Urothelium cell line (cell line): ENCODE measurements at regions not wholly inside any gene's neighbourhood (a gene's known extent, or its start where the extent isn't known, plus 50 kb on each side); places are given as distances from the start of the nearest gene placed in this dataset.
"Not testable (repeated sequence)": the region's sequence is repeated elsewhere in the genome, so short reads cannot be mapped to it uniquely, and the experiment has no call there.

ENCODE experiments used
- DNase-seq: peaks from one replicate; pipeline ENCODE4 v3.0.0; 2011; ENCODE audit warnings: low spot score, mixed read lengths
- FAIRE-seq: peaks from 2 replicates; lab custom pipeline; 2011; peaks lifted over from hg19 to GRCh38; lab: Jason Lieb, UNC

DNA sequence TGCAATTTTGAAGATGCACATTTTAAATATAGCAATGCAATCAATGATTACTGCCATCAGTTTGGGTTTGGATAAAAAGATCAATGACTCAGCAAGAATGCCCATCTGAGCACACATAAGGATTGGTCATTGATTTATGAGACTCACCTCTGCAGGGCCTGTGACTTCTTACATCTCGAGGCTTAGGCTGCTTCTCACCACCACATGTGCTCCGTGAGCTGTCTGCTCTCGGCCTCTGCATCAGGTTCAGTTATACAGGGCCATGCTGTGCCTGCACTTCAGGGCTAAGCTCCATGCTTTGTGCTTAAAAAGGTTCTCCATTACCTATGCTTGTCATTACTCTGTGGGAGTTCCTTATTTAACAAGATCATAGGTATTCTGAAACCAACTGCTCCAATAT lies 887.5 kb downstream of the DIPK2A start:
- no peak for DNase-seq
- FAIRE-seq, result no peak

DNA sequence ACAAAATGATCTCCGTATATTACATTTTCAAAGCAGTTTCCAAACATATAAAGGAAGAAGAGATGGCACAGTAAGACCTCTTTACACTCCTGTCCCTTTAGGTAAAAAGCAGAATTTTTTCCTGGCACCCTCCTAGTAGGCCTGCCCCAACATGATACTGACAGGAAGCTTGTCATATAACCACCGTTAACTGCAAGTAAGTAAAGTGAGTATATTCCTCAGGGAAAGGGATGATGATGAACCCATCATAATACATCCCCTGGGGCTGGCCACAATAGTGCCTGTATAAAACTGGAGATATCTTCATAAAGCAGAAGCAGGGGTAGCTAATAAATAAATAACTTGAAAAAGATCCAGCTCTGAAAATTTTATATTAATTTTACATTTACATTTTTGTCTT lies 893.0 kb downstream of the DIPK2A start:
- FAIRE-seq, result no peak
- DNase-seq, result no peak

DNA sequence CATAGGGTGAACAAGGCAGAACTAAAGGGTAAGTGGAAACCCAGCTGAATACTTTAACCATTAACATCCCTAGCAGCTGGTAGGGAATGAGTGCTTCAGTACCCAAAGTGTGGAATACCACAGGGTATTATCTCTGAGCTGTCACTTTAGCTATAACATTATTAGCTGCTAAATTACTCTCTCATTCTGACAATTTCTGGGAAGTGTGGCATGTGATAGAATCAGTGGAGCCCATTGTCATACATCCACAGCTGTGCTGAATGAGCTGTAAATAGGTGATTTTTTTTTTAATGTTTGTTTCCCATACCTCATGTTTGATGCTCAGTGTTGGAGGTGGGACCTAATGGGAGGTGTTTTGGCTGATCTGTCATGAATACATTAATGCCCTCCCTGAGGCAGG lies 894.3 kb downstream of the DIPK2A start:
- no peak for FAIRE-seq
- no peak for DNase-seq

DNA sequence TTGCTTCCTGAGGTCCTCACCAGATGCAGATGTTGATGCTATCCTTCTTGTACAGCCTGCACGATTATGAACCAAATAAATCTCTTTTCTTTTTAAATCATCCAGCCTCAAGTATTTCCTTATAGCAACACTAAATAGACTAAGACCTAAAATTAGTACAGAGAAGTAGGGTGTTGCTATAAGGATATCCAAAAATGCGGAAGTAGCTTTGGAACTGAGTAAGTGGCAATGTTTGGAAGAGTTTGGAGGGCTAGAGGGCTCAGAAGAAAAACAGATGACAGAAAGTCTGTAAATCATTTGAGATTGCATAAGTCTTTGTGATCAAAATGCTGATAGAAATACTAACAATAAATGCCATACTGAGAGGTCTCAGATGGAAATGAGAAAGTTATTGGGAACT lies 894.9 kb downstream of the DIPK2A start:
- no peak for DNase-seq
- no peak for FAIRE-seq

DNA sequence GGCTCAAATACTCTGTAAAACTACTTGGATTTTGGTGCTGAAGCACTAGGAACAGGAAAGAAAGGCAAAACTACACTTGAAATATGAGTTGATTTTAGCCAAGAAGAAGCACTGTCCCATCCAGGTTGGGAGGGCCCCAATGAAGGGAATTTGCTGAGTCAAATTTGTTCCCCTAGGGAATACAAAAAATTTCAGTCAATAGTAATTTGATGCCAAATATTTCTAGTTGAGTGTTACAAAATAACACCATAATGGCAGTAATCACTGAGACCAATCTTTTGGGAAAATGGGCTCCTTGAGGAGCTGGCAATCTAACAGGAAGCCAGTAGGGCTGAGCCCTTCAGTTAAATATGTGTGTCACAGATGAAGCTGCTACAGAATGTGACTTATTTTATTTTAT lies 896.9 kb downstream of the DIPK2A start:
- FAIRE-seq, result no peak

DNA sequence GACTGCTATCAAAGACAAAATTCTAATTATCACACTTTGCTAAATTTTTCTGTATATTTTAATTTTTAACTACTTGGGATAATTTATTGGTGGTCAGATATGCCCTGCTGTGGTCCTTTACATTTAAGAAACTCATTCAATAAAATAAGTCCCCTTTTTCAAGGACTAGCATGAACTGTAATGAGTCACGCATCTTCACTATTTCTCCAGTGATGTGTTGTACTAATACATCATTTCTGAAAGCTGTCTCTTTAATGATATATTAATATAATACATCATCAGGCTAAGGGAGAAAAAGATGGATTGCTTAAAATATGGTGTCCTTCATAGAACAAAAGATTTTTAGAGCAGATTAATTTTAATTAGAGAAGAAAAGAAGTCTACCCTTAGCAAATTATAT lies 901.4 kb downstream of the DIPK2A start:
- DNase-seq (no peak), FAIRE-seq (no peak)

More for the DNA sequence above, 896.9 kb downstream of the DIPK2A start:
- no peak for DNase-seq

DNA sequence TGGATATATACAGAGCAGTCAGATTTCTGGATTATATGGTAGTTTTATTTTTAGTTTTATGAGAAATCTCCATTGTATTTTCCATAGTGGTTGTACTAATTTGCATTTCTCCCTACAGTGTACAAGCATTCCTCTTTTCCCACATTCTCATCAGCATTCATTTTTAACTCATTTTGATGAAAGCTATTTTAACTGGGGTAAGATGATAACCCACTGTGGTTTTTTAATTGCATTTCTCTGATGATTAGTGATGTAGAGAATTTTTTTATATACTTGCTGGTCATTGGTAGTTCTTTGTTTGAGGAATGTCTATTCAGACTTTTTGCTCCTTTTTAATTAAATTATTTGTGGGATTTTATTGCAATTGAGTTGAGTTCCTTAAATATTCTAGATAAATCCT lies 903.6 kb downstream of the DIPK2A start:
- FAIRE-seq (no peak), DNase-seq (no peak)

DNA sequence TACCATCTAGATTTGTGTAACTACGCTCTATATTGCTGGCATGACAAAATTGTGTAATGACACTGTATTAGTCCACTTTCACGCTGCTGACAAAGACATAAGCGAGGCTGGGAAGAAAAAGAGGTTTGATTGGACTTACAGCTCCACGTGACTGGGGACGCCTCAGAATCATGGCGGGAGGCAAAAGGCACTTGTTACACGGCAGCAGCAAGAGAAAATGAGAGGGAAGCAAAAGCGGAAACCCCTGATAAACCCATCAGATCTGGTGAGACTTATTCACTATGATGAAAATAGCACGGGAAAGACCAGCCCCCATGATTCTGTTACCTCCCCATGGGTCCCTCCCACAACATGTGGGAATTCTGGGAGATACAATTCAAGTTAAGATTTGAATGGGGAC lies 905.7 kb downstream of the DIPK2A start:
- DNase-seq (no peak), FAIRE-seq (no peak)

DNA sequence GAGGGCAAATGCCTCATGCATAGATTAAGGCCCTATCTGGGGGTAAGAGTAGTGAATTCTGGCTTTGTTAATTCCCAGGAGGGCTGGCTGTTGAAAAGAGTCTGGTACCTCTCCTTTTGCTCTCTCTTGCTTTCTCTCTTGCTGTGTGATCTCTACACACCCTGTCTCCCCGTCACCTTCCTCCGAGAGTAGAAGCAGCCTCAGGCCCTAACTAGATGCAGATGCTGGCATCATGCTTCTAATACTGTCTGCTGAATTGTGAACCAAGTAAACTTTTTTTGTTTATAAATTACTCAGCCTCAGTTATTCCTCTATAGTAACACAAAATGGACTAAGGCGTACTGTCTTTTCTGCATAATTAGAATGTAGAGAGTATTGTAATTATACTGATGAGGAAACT lies 908.1 kb downstream of the DIPK2A start:
- DNase-seq (no peak), FAIRE-seq (no peak)

DNA sequence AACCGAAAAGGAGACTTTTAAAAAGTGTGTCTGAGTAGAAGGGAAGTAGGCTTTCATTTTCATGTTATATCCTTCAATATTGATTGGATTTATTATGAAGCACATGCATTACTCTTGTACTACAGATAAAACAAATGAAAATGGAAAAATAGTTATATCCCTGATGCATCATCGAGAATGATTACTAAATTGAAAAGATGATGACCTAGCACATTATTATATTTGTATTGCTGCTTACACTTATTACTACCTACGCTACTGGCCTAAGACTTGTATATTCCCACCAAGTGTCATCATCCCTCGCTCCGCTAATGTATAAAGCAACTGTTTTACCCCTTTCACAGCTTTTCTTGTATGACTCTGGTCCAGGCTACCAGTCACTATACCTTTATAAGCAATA lies 922.4 kb downstream of the DIPK2A start:
- FAIRE-seq, result no peak
- no peak for DNase-seq

DNA sequence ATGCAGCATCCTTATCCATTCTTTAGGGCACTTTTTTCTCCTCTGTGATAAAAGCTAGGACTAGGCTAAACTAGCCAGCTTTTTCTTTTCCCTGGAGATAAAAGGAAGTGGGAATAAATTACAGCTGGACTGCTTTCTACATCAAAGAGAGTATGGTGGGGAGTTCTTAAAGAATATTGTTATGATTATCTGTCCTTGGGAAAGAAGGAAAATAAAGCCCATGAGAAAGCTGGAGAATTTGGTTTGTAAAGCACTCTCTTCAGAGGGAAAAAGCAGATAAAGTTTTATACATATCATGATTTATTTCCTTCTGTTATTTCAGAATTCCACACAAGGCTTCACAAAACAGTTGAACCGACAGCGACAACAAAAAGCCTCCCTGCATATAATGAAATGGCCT lies 923.0 kb downstream of the DIPK2A start:
- no peak for FAIRE-seq
- DNase-seq, result no peak

DNA sequence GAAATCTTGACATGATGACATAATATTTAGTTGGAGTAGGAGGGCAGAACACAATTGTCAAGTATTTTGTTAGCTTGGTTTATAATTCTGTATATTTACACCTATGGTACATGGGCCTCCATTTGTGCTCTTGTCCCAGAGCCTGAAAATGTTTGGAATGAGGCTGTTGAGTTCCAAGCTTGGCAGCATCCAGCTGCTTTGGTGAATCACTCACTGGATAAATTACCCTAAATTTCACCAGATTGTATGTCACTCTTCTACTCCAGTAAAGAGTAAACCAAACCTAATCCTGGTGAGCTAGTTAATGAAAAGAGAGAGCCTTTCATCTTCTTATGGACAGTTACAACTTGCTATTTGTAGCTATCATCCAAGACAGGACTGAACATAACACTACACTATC lies 928.7 kb downstream of the DIPK2A start:
- DNase-seq (no peak), FAIRE-seq (no peak)

DNA sequence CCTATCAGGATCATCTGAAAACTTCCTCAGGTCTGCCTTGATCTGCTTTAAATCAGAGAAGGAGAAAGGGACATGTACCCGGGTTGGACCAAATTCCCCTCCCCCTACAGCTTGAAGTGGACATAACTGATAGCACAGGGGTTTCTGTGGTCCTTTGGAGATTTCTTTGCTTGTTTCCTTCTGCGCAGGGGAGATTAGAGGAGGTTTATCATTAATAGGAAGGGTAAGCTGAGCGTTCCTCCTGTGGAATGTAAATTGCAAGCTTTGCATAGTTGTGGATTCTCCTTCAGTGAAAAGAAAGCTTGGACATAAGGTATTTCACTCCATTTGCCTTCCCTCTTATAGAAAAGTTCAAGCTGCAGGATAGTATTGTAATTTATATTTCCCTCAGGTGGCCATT lies 936.0 kb downstream of the DIPK2A start:
- DNase-seq, FAIRE-seq: not testable (repeated sequence)

DNA sequence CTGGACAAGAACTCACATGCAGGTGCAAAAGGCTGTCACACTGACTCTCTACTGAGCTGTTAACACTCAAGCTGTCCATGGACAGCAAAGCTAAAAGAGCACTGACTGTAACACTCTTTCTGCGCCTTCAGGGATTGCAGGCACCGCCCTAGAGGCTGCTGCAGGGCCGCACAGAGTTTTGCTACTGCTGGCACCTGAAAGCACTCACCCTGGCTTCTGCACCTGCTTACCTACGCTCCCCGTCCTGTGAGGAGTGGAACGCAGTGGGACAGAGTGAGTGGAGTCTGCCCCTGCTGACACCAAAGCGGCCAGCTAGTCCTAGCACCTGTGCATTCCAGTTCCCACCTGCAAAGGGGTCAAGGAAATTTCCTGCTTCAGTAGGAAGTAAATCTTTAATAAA lies 941.3 kb downstream of the DIPK2A start:
- DNase-seq, result no peak
- no peak for FAIRE-seq

DNA sequence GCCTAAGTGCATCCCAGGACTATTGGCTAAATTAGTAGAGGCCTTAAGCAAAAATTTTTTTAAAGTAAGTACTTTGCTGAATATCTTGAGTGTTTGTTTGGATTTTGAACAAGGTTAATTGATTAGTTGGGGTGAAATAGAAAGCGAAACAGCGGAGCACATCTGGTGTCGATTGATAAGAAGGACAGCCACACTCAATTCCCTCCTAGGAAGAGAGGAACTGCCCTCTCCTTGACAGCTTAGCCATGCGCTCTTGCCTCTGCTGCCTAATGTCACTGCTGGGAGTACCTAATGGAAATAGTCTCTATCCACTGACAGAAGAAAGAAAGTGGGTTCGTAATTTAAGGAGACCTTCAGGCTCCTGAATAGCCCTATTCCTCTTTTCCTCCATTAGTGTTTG lies 943.6 kb downstream of the DIPK2A start:
- DNase-seq, result no peak
- no peak for FAIRE-seq

DNA sequence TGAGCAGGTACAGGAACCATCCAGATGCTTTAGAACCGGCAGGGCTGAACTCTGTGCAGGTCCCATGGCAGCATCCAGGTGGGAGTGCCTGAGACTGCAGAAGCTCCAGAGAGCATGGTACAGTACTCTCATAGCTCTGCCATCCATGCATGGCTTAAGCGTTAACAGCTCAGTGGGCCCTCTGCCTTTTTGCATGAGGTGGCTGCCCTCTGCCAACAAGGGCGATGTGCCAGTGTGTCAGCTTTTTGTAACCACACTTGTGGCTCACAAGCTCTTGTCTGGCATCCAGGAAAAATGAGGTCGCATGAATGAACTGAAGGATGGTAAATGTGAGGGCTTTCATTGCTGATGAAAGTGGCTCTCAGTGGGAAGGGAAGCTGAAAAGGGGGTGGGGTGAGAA lies 950.1 kb downstream of the DIPK2A start:
- DNase-seq (no peak), FAIRE-seq (no peak)

DNA sequence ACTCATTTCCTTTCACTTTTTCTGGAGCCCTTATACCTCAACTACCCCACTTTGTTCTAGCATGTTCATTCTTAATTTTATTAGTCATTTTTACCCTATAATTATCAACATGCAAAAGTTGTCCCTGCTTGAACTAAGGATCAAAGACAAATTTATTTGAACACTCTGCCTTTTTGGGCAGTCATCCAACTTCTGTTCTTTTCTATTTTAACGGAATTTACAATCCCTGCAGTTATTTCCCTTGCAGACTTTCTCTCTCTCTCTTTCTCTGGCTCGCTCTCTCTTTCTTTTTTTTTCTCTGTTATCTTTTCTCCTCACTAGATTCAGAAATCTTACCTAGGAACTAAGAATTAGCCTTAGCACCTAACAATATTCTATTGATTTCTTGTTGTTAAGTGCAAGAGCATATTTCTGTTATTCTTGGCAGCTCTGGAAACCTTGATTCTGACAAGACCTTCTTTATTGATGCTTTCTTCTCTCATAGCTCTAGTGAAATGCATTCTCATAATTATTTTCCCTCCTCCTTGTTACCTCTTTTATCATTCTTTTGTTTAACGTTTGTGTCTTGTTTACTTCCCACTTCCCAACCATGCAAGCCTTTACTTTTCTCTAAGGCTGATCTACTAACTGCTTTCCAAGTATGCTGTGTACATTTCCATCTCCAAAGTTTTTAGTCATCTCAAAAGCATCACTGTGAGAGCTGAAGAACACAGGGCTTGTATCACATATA lies 951.6 kb downstream of the DIPK2A start:
- DNase-seq (no peak), FAIRE-seq (no peak)

DNA sequence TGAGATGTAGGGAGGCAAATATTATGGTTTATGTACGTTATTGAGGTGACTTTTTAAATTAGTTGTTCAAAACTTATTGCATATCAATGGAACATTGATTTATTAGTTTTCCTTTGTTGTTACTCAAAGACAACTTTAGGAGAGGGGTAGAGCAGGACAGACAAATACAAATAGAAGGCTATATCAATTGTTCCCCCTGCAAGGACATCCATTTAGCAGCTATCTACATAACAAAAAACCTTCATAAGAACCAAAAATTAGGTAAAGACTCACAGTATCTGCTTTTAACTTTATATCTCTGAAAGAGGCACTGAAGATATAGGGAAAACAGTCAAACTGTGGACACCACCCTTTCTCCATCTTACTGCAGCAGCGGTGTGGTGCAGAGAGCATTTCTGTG lies 958.8 kb downstream of the DIPK2A start:
- no peak for FAIRE-seq

DNA sequence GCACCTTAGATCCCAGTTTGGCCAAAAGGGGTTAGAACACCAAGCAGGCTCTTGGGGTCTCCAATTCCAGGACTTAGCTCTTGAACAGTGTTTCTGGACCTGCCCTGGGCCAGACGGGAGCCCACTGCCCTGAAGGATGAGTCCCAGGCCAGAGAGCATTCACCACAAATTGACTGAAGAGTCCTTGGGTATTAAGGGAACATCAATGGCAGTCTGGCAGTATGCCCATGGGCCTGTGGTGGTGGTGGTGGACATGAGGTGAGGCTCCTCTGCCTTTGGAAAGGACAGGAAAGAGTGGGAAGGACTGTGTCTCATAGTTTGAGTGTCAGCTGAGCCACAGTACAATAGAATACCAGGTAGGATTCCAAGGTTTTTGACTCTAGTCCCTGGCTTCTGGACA lies 960.0 kb downstream of the DIPK2A start:
- FAIRE-seq, result no peak
- no peak for DNase-seq

More for the DNA sequence above, 958.8 kb downstream of the DIPK2A start:
- DNase-seq, result no peak

DNA sequence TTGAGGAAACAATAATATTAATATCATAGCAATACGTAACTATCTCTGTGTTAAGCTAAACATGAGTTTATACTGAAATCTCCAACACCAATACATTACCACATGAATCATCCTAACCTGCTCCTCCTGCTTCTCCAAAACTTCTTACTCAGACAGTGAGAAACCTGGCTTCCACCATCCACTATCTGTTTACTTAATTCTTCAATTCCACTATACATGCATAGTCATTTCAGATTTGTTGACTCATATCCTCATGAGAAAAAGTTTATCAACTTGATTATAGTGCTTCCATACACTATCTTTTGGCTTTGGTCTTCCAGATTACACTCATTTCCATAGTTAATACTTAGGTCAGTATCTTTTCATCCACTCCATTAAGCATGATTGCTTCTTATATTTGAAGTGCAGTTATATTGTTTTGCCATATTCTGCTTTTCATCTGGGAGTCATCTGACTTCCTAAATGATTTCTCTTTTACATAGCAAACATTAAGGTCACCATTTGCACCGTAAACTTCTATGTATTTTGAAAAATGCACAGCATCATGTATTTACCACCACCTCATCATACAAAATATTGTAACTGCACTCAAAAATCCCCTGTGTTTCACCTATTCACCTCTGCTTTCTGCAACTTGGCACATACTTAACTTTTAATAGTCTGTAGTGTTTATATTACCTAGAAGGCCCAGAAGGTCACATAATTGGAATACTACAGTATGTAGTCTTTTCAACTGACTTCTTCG lies 970.6 kb downstream of the DIPK2A start:
- DNase-seq (no peak), FAIRE-seq (no peak)

DNA sequence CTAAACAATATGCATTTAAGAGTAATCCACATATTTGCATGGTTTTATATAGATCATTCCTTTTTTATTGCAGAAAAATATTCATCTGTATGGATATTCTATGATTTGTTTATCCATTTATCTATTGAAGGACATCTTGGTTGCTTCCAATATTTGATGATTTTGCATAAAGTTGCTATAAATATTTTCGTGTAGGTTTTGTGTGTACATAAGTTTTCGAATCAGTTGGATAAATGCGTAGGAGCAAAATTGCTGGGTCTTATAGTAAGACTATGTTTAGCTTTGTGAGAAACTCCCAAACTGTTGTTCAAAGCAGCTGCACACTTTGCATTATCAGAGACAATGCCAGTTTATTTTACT lies 971.2 kb downstream of the DIPK2A start:
- FAIRE-seq (no peak), DNase-seq (no peak)

DNA sequence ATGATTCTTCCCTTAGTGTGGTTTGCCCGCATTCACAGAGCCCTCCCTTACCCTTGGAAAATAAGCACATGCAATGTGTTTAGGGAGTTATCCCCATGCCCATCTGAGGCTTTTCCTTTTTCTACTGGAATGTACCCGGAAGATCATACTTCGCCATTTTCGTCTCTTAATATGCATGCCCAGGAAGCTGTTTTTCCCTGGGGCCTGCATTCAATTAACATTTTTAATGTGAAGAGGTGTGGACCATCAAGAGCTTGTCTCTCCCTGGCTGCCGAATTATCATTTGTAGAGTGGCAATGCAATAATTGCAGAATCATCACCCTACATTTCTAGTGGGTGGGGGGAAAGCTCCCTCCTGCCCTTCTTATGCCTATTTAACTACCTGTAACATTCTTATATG lies 976.3 kb downstream of the DIPK2A start:
- DNase-seq (no peak), FAIRE-seq (no peak)

DNA sequence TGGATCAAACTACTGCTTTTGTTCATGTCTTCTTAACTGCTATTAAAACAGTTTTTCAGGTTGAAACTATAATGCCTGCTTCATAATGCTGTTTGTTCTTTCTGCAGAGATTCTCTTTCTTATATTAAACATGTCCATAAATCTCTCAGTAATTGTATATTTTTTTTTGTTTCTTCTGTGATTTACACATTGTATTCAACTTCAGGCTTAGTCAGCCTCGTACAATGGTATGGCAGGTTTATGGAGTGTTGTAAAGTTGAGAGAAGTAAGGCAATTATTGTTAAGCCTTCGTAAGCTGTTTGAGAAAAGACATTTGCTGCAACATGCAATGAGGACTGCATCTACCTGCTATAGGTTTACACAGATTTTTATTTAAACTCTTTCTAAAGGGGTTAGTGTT lies 977.1 kb downstream of the DIPK2A start:
- no peak for DNase-seq
- FAIRE-seq, result no peak
